Neural cell (in vitro differentiated cells): ENCODE measurements at regions not wholly inside any gene's neighbourhood (a gene's known extent, or its start where the extent isn't known, plus 50 kb on each side); places are given as distances from the start of the nearest gene placed in this dataset.

Source experiments
- H2AFZ ChIP-seq: fragments of 200-600, 300-800 bp; sonication (generic), shearing (Covaris generic); 2 replicates; pipeline ENCODE4 v1.6.0; 2014; ENCODE audit warnings: low read depth, mild to moderate bottlenecking, antibody characterized with exemption, low read length, moderate library complexity
- H3F3A ChIP-seq: fragments of 200-600 bp; shearing (Covaris generic); 2 replicates; pipeline ENCODE4 v1.6.1; 2016; ENCODE audit warnings: mild to moderate bottlenecking, moderate library complexity, mixed read lengths, antibody characterized with exemption, low read length; ENCODE audit not compliant: insufficient read depth, poor library complexity, severe bottlenecking
- H3K27ac ChIP-seq: fragments of 200-600, 300-800 bp; sonication (generic), shearing (Covaris generic); 2 replicates; pipeline ENCODE4 v1.5.1; 2014; ENCODE audit warnings: mild to moderate bottlenecking, low read length, moderate library complexity
- H3K27me3 ChIP-seq: fragments of 300-800, 200-600 bp; sonication (generic), shearing (Covaris generic); 2 replicates; pipeline ENCODE4 v1.6.0; 2014; ENCODE audit warnings: mild to moderate bottlenecking, low read depth, low read length, moderate library complexity; ENCODE audit not compliant: insufficient read depth
- H3K36me3 ChIP-seq: fragments of 300-800, 200-600 bp; sonication (generic), shearing (Covaris generic); 2 replicates; pipeline ENCODE4 v1.5.1; 2014; ENCODE audit warnings: mild to moderate bottlenecking, antibody characterized with exemption, low read length, moderate library complexity; ENCODE audit not compliant: insufficient read depth
- H3K4me2 ChIP-seq: fragments of 300-800, 200-600 bp; sonication (generic), shearing (Covaris generic); 2 replicates; pipeline ENCODE4 v1.6.0; 2014; ENCODE audit warnings: mild to moderate bottlenecking, low read length
- H3K4me3 ChIP-seq: fragments of 300-800, 200-600 bp; sonication (generic), shearing (Covaris generic); 2 replicates; pipeline ENCODE4 v1.5.1; 2014; ENCODE audit warnings: mild to moderate bottlenecking, low read length, moderate library complexity
- H3K79me2 ChIP-seq: fragments of 200-600 bp; shearing (Covaris generic); replicated peaks from 2 replicates; pipeline ENCODE4 v1.6.0; 2014; ENCODE audit warnings: mild to moderate bottlenecking, low read length, moderate library complexity; ENCODE audit not compliant: insufficient read depth
- H3K9ac ChIP-seq: fragments of 300-800, 200-600 bp; sonication (generic), shearing (Covaris generic); 2 replicates; pipeline ENCODE4 v1.6.1; 2016; ENCODE audit warnings: mild to moderate bottlenecking, low read length, mixed read lengths
- H3K9me2 ChIP-seq: fragments of 200-600 bp; shearing (Covaris generic); 2 replicates; pipeline ENCODE4 v1.6.1; 2016; ENCODE audit warnings: mild to moderate bottlenecking, low read length, mixed read lengths; ENCODE audit not compliant: insufficient read depth
- H3K9me3 ChIP-seq: fragments of 200-600, 300-800 bp; sonication (generic), shearing (Covaris generic); 2 replicates; pipeline ENCODE4 v1.6.1; 2016; ENCODE audit warnings: mild to moderate bottlenecking, mixed run types, low read length, moderate library complexity, mixed read lengths
- H4K20me1 ChIP-seq: fragments of 200-600 bp; shearing (Covaris generic); 2 replicates; pipeline ENCODE4 v1.6.1; 2016; ENCODE audit warnings: mild to moderate bottlenecking, mixed run types; ENCODE audit not compliant: insufficient read depth
- EP300 ChIP-seq: fragments of 450-650 bp; conservative IDR thresholded peaks from 2 replicates; pipeline ENCODE4 v1.6.1; 2014; ENCODE audit warnings: antibody characterized with exemption, mild to moderate bottlenecking, moderate library complexity; ENCODE audit not compliant: poor library complexity, severe bottlenecking
- EZH2 ChIP-seq: fragments of 200-600, 300-800 bp; shearing (Covaris generic), sonication (generic); IDR thresholded peaks from 2 replicates; pipeline ENCODE4 v1.6.1; 2014; ENCODE audit warnings: antibody characterized with exemption, low read length, borderline replicate concordance, mild to moderate bottlenecking; ENCODE audit not compliant: insufficient read depth, poor library complexity, severe bottlenecking
- MXI1 ChIP-seq: fragments of 450-650 bp; conservative IDR thresholded peaks from 2 replicates; pipeline ENCODE4 v1.6.1; 2014; ENCODE audit warnings: antibody characterized with exemption, mild to moderate bottlenecking; ENCODE audit not compliant: poor library complexity, severe bottlenecking
- POLR2AphosphoS5 ChIP-seq: IDR thresholded peaks from 2 replicates; pipeline ENCODE4 v1.6.1; 2012
- RAD21 ChIP-seq: fragments of 450-650 bp; conservative IDR thresholded peaks from 2 replicates; pipeline ENCODE4 v1.6.1; 2014; ENCODE audit warnings: antibody characterized with exemption, mild to moderate bottlenecking, moderate library complexity
- SMC3 ChIP-seq: fragments of 450-650 bp; conservative IDR thresholded peaks from 2 replicates; pipeline ENCODE4 v1.6.1; 2014; ENCODE audit warnings: antibody characterized with exemption, mild to moderate bottlenecking, moderate library complexity; ENCODE audit not compliant: poor library complexity
- TAF1 ChIP-seq: IDR thresholded peaks from 2 replicates; pipeline ENCODE4 v1.6.1; 2012; ENCODE audit warnings: low read depth
- TF ChIP-seq, protein P1 (sequence below): fragments of 450-650 bp; IDR thresholded peaks from 2 replicates; pipeline ENCODE4 v1.5.1; 2014; ENCODE audit warnings: antibody characterized with exemption, mild to moderate bottlenecking, moderate library complexity; ENCODE audit not compliant: poor library complexity, severe bottlenecking
- TF ChIP-seq, protein P2 (sequence below): IDR thresholded peaks from 2 replicates; pipeline ENCODE4 v1.6.1; 2012; ENCODE audit warnings: borderline replicate concordance

GRCh38 chr1:118820864-118821263 is 167.3 kb downstream of the TBX15 start:
- H3F3A ChIP-seq: no peaks in the 10 kb centered on the region
- H3K9ac ChIP-seq: no peak overlapping the region
- no peak overlapping the region for H3K4me3 ChIP-seq
- H4K20me1 ChIP-seq: no peaks in the 10 kb centered on the region
- no peaks in the 10 kb centered on the region for H3K79me2 ChIP-seq
- no peak overlapping the region for H3K27ac ChIP-seq
- no peaks in the 10 kb centered on the region for H3K36me3 ChIP-seq
- no peak for TF ChIP-seq TAF1
- no peak for TF ChIP-seq SMC3
- TF ChIP-seq, protein P1, sequence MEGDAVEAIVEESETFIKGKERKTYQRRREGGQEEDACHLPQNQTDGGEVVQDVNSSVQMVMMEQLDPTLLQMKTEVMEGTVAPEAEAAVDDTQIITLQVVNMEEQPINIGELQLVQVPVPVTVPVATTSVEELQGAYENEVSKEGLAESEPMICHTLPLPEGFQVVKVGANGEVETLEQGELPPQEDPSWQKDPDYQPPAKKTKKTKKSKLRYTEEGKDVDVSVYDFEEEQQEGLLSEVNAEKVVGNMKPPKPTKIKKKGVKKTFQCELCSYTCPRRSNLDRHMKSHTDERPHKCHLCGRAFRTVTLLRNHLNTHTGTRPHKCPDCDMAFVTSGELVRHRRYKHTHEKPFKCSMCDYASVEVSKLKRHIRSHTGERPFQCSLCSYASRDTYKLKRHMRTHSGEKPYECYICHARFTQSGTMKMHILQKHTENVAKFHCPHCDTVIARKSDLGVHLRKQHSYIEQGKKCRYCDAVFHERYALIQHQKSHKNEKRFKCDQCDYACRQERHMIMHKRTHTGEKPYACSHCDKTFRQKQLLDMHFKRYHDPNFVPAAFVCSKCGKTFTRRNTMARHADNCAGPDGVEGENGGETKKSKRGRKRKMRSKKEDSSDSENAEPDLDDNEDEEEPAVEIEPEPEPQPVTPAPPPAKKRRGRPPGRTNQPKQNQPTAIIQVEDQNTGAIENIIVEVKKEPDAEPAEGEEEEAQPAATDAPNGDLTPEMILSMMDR: no peak
- no peak for TF ChIP-seq RAD21
- no peak for TF ChIP-seq EZH2
- no peak for TF ChIP-seq MXI1
- H3K4me2 ChIP-seq: no peak overlapping the region
- H3K9me2 ChIP-seq: no peaks in the 10 kb centered on the region
- no peaks in the 10 kb centered on the region for H3K27me3 ChIP-seq
- H2AFZ ChIP-seq: no peak overlapping the region
- H3K9me3 ChIP-seq: no peaks in the 10 kb centered on the region

GRCh38 chr1:118815909-118816308 is 172.2 kb downstream of the TBX15 start:
- TF ChIP-seq POLR2AphosphoS5 (no peak), EP300 (no peak), MXI1 (no peak)
- TF ChIP-seq, protein P2, sequence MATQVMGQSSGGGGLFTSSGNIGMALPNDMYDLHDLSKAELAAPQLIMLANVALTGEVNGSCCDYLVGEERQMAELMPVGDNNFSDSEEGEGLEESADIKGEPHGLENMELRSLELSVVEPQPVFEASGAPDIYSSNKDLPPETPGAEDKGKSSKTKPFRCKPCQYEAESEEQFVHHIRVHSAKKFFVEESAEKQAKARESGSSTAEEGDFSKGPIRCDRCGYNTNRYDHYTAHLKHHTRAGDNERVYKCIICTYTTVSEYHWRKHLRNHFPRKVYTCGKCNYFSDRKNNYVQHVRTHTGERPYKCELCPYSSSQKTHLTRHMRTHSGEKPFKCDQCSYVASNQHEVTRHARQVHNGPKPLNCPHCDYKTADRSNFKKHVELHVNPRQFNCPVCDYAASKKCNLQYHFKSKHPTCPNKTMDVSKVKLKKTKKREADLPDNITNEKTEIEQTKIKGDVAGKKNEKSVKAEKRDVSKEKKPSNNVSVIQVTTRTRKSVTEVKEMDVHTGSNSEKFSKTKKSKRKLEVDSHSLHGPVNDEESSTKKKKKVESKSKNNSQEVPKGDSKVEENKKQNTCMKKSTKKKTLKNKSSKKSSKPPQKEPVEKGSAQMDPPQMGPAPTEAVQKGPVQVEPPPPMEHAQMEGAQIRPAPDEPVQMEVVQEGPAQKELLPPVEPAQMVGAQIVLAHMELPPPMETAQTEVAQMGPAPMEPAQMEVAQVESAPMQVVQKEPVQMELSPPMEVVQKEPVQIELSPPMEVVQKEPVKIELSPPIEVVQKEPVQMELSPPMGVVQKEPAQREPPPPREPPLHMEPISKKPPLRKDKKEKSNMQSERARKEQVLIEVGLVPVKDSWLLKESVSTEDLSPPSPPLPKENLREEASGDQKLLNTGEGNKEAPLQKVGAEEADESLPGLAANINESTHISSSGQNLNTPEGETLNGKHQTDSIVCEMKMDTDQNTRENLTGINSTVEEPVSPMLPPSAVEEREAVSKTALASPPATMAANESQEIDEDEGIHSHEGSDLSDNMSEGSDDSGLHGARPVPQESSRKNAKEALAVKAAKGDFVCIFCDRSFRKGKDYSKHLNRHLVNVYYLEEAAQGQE: no peak
- TF ChIP-seq, protein P1: no peak
- Histone ChIP-seq H3K9me2 (no peaks in the 10 kb centered on the region), H4K20me1 (no peaks in the 10 kb centered on the region)

More at GRCh38 chr1:118815909-118816308, 172.2 kb downstream of the TBX15 start:
- Histone ChIP-seq H3K36me3 (no peaks in the 10 kb centered on the region), H3K4me2 (no peak overlapping the region), H2AFZ (no peak overlapping the region), H3K27ac (no peak overlapping the region), H3K9ac (no peak overlapping the region), H3F3A (no peaks in the 10 kb centered on the region), H3K9me3 (no peaks in the 10 kb centered on the region), H3K27me3 (no peaks in the 10 kb centered on the region), H3K79me2 (no peaks in the 10 kb centered on the region), H3K4me3 (no peak overlapping the region)
